ENCODE measurements at regions not wholly inside any gene's neighbourhood (a gene's known extent, or its start where the extent isn't known, plus 50 kb on each side); places are given as distances from the start of the nearest gene placed in this dataset.
"Not testable (repeated sequence)": the region's sequence is repeated elsewhere in the genome, so short reads cannot be mapped to it uniquely, and the experiment has no call there.

- not testable (repeated sequence) for DNase-seq (ENCODE audit: low read depth in 2 of 3, low spot score in 2 of 3)
These were observed 104.5 kb downstream of the ZNF33B start for GRCh38 chr10:42533866-42534265.

GRCh38 chr10:42532996-42533395 is 105.4 kb downstream of the ZNF33B start:
- DNase-seq (ENCODE audit: low read depth in 2 of 3, low spot score in 2 of 3) = no peak

GRCh38 chr10:42523098-42523497 is 115.3 kb downstream of the ZNF33B start:
- no peak for DNase-seq (ENCODE audit: low read depth in 2 of 3, low spot score in 2 of 3)

GRCh38 chr10:42519761-42520460 is 118.5 kb downstream of the ZNF33B start:
- DNase-seq (ENCODE audit: low read depth in 2 of 3, low spot score in 2 of 3) = no peak

GRCh38 chr10:42519079-42519478 is 119.3 kb downstream of the ZNF33B start:
- no peak for DNase-seq (ENCODE audit: low read depth in 2 of 3, low spot score in 2 of 3)

GRCh38 chr10:42513921-42514320 is 124.4 kb downstream of the ZNF33B start:
- no peak for DNase-seq (ENCODE audit: low read depth in 2 of 3, low spot score in 2 of 3)

- no peak for DNase-seq (ENCODE audit: low read depth in 2 of 3, low spot score in 2 of 3)
These were observed 146.6 kb downstream of the ZNF33B start for GRCh38 chr10:42491801-42492200.

GRCh38 chr10:42491001-42491592 is 147.3 kb downstream of the ZNF33B start:
- DNase-seq (ENCODE audit: low read depth in 2 of 3, low spot score in 2 of 3) = no peak

GRCh38 chr10:42490368-42490767 is 148.0 kb downstream of the ZNF33B start:
- DNase-seq (ENCODE audit: low read depth in 2 of 3, low spot score in 2 of 3) = no peak

- no peak for DNase-seq (ENCODE audit: low read depth in 2 of 3, low spot score in 2 of 3)
These were observed 150.0 kb downstream of the ZNF33B start for GRCh38 chr10:42488416-42488815.

- DNase-seq (ENCODE audit: low read depth in 2 of 3, low spot score in 2 of 3) = no peak
These were observed 156.0 kb downstream of the ZNF33B start for GRCh38 chr10:42482411-42482810.

- DNase-seq (ENCODE audit: low read depth in 2 of 3, low spot score in 2 of 3) = no peak
These were observed 159.3 kb downstream of the ZNF33B start for GRCh38 chr10:42479057-42479456.

- DNase-seq (ENCODE audit: low read depth in 2 of 3, low spot score in 2 of 3) = no peak
These were observed 161.2 kb downstream of the ZNF33B start for GRCh38 chr10:42477170-42477569.

GRCh38 chr10:42476101-42476500 is 162.3 kb downstream of the ZNF33B start:
- DNase-seq (ENCODE audit: low read depth in 2 of 3, low spot score in 2 of 3) = no peak

- DNase-seq (ENCODE audit: low read depth in 2 of 3, low spot score in 2 of 3) = no peak
These were observed 162.9 kb downstream of the ZNF33B start for GRCh38 chr10:42475168-42476098.

GRCh38 chr10:42454313-42454712 is 184.1 kb downstream of the ZNF33B start:
- DNase-seq (ENCODE audit: low read depth in 2 of 3, low spot score in 2 of 3) = no peak

- DNase-seq (ENCODE audit: low read depth in 2 of 3, low spot score in 2 of 3) = no peak
These were observed 207.3 kb downstream of the ZNF33B start for GRCh38 chr10:42431095-42431494.

GRCh38 chr10:42428534-42428933 is 209.8 kb downstream of the ZNF33B start:
- DNase-seq (ENCODE audit: low read depth in 2 of 3, low spot score in 2 of 3) = no peak

- DNase-seq (ENCODE audit: low read depth in 2 of 3, low spot score in 2 of 3) = no peak
These were observed 215.5 kb downstream of the ZNF33B start for GRCh38 chr10:42422911-42423310.

GRCh38 chr10:42421812-42422211 is 216.6 kb downstream of the ZNF33B start:
- DNase-seq (ENCODE audit: low read depth in 2 of 3, low spot score in 2 of 3) = no peak

GRCh38 chr10:42419789-42420188 is 218.6 kb downstream of the ZNF33B start:
- no peak for DNase-seq (ENCODE audit: low read depth in 2 of 3, low spot score in 2 of 3)

Measured in activated CD8-positive, alpha-beta memory T cell treated with anti-CD3 and anti-CD28 coated beads for 48 hours (primary cell).